Stimulated activated CD8-positive, alpha-beta memory T cell treated with anti-CD3 and anti-CD28 coated beads, Interleukin-2, amount 100 ng/mL, for 1 hour (primary cell): ENCODE measurements at regions not wholly inside any gene's neighbourhood (a gene's known extent, or its start where the extent isn't known, plus 50 kb on each side); places are given as distances from the start of the nearest gene placed in this dataset.

Source experiments
- DNase-seq, 2 donors: peaks; one replicate each; pipeline ENCODE4 v3.0.0-alpha.2; 2020; ENCODE audit warnings: low read depth in 2 of 2

DNA sequence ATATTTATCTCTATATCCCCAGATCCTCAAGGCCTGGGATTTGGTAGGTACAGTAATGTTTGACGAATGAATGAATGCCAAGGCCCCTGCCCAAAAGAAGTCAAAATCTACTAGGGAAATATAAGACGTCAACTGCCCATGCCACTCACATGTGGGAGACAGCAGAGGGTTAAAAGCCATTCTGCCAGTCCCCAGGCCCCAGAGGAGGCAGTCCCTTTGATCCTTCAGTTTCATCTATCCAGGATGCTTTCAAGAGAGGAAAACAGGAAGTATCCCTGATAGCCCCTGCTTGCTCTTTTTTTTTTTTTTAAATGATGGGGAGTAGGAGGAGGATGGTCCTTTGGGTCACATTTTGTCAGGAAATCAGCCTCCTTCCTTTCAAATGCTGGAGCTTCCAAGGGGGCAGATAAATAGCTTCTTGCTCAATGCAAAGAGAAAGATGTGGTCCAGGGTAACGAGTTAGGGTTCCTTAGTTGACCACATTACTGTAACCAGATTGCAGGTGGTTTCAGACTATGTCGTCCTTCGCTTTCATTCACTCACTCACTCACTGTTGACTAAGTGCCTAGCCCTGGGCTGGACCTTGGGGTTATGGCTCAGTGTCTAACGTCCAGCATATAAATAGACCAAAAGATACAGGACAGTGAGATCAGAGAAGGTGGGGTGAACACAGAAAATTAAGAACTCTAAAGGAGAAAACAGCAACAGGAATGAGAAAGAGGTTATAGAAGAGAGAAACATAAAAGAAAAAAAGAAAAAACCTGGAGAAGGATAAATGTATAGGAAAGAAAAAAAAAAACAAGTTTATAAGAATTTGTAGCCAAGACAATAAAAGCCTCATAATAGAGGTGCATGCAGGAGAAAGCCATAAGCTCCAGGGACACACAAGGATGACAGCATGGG lies 64.6 kb upstream of the PIM1 start:
- DNase-seq, result no peak

DNA sequence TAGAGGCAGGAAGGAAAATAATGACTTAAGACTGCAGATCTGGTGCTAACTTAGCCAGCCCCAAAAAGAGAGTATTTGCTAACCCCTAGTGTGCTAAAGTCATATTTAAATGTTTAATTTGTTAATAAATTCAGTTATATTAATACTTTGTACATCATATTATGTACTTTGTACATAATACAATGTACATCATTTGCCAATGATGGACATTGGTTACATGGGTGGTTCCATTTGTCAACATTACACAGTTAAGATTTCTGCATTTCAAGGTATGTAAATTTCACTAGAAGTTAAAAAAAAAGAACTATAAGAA lies 63.9 kb upstream of the PIM1 start:
- DNase-seq, result no peak

DNA sequence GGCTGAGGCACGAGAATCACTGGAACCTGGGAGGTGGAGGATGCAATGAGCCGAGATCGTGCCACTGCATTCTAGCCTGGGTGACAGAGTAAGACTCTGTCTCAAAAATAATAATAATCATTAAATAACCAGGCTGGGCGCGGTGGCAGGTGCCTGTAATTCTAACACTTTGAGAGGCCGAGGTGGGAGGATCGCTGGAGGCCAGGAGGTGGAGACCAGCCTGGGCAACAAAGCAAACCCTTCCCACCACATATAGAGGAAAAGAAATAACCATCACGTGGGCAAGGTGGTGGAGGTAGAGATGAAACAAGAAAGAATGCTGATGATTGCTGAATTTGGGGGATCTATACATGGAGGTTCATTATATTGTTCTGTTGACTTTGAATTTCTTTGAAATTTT lies 63.4 kb upstream of the PIM1 start:
- no peak for DNase-seq

DNA sequence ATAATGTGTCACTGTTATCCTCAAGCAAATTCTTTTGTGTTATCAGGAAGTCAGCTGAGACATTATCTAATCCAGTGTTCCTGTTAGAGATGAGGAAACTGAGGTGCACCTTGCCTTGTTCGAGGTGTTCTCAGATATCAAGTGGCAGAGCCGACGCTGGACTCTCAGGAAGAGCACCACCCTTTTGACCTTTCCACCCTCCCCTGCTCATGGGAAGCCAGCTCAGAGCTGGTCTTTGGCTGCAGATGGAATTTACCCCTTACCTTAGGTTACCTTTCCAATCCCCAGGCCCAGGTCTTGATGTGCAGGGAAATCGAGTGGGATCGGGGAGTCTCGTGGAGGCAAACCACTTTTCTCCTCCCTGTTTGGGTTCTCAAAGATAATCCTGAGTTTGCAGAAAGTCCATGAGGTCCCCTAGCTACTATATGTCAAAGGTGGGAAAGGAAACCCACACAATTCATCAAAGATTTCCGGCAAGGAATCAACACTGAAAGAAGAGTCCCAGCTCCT lies 62.9 kb upstream of the PIM1 start:
- no peak for DNase-seq

DNA sequence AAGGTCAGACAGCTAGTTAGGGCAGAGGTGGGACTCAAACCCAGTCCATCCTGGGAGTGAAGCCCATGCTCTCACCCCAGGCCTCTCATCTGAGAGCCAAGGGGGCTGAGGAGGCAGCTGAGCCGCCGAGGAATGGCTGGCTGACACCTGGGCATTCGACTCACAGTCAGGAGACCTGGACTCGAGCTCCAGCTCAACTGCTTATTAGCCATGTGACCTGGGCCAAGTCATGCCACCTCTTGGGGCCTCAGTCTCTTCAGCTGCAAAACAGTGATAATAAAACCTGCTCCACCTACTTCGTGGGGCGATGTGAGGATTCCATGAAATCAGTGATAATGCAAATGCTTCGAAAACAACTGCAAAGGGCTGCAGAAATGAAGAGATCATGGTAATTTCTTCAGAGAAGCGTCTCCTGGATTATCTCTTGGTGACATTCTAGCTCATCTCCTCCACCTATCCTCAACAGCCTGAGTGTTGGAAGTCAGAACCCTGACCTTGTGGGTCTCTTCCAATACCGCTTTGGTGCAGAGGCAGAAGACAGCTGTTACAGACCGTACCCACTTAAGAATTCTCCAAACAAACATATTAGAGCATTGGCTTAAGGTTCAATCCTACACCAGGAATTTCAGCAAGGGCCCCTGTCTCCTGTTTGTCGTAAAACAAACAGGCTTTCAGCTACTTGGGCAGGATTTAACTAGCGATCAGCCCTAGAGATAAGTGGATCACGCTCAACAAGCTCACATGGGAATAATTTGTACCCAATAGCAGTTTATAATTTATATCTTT lies 60.0 kb upstream of the PIM1 start:
- no peak for DNase-seq

DNA sequence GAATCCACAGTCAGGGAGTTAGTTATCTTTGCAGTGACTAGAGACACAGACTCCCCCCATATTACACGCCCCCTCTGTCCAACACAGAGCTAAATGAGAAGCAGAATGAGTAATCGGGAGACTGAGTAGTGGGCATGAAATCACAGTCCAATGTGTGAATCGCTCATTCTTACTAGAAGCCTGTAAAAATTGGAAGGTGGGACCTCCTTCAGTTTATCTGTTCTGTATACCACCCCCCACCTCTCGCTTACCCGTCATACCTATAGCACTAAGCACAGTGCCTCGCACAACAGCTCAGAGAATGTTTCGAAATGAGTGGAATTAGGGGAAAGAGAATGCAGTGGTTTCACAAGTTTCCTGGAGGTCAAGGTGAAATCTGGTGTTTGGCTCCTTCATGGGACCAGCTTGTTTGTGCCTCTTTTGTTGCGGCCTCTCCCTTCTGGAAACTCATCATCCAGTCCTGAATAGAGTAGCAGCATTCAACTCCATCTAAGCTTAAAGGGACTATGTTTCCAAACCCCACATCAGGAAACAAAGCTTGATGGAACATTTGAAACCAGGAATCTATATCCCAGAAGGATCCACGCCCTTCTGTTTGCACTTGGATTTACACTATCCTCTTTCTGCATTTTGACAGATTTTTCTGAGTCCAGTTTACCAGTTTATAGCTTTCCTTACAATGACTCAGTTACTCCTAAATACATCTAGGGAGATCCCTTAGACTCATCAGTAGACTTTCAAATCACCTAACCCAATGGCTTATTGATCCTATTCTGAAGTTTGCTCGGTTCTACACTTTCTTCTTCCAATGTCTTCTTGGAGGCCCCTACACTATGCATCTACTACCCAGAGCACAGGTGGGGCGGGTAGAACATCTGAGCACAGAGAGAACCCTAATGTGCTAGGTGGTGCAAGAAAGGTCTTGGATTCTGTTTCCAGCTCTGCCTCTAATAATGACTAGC lies 59.2 kb upstream of the PIM1 start:
- no peak for DNase-seq

DNA sequence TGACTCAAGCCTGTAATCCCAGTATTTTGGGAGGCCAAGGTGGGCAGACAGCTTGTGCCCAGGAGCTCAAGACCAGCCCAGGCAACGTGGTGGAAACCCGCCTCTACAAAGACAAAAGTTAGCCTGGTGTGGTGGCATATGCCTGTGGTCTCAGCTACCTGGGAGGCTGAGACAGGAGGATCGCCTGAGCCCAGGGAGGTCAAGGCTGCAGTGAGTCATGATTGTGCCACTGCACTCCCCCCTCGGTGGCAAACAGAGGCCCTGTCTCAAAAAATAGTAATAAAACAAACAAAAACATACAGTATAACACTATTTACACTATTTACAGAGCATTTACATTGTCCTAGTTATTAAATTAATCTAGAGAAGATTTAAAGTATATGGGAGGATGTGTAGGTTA lies 56.0 kb upstream of the PIM1 start:
- no peak for DNase-seq

DNA sequence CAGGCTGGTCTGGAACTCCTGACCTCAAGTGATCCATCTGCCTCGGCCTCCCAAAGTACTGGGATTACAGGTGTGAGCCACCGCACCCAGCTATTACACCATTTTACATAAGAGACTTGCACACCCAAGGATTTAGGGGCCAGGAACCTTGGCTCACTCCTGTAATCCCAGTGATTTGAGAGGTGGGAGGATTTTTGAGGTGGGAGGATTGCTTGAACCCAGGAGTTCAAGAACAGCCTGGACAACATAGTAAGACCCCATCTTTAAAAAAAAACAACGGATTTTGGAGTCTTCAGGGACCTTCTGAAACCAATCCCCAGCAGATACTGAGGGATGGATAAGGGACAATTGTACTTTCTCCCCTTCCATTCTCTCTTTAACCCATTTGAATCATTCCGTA lies 55.3 kb upstream of the PIM1 start:
- no peak for DNase-seq

DNA sequence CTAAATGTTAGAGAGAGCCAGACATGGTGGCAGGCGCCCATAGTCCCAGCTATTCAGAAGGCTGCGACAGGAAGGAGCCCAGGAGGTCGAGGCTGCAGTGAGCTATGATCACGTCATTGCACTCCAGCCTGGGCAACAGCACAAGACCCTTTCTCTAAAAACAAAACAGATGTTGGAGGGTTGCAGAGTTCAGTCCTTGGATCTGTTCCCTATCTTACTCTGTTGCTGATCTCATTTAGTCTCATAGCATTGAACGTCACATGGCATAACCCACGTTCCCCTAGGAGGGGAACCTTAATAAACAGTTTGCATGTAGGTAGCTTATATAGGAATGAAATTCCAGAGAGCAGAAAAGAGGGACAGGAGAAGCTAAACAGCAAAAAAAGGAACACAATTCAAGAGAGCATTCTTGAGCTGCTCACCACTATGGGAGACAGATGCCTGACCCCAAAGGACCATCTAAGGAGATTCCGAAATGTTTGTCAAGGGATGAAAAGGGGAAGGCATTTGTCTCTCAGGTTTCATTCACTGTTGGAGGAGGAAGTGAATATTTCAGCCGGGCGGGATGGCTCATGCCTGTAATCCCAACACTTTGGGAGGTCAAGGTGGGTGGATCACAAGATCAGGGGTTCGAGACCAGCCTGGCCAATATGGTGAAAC lies 54.6 kb upstream of the PIM1 start:
- DNase-seq, result no peak

DNA sequence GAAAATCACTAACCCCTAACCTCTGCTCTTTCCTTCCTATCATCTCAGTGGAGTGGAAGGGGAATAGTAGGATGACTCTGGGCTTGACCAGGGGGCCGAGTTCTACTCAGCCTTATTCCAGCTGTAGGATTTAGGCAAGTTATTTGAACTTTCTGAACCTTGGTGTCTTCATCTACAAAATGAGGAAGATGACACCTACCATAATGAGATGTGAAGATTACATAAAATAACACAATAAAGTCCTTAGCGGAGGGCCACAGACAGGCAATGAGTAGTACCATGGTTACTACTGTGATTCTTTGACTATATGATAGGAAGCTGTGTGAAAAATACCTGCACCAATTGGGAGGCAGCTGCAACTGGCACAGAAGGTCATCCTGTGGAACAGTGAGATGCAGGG lies 53.6 kb upstream of the PIM1 start:
- no peak for DNase-seq

DNA sequence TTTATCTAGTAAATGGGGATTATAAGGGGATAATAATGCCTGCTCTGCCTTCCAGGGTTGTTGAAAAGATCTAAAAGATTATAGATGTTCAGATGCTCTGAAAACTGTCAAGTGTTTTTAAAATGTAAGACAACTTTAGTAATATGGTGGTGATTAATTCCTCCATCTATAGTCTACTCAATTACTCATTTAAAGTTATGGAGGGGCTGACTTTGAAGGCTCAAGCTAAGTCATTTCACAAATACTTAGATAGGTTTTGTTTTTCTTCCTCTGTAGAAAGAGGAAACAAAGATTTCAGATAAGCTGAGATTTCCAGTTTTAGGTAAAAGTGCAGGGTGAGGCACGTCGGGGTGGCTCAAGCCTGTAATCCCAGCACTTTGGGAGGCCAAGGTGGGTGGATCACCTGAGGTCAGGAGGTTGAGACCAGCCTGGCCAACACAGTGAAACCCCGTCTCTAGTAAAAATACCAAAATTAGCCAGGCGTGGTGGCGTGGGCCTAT lies 50.5 kb upstream of the PIM1 start:
- no peak for DNase-seq
